GM10847 (cell line): ENCODE measurements at regions not wholly inside any gene's neighbourhood (a gene's known extent, or its start where the extent isn't known, plus 50 kb on each side); places are given as distances from the start of the nearest gene placed in this dataset.

ENCODE experiments used
- POLR2A ChIP-seq: IDR thresholded peaks from 2 replicates; pipeline ENCODE4 v1.6.1; 2011; ENCODE audit not compliant: insufficient read length; ENCODE audit errors: extremely low read depth

DNA sequence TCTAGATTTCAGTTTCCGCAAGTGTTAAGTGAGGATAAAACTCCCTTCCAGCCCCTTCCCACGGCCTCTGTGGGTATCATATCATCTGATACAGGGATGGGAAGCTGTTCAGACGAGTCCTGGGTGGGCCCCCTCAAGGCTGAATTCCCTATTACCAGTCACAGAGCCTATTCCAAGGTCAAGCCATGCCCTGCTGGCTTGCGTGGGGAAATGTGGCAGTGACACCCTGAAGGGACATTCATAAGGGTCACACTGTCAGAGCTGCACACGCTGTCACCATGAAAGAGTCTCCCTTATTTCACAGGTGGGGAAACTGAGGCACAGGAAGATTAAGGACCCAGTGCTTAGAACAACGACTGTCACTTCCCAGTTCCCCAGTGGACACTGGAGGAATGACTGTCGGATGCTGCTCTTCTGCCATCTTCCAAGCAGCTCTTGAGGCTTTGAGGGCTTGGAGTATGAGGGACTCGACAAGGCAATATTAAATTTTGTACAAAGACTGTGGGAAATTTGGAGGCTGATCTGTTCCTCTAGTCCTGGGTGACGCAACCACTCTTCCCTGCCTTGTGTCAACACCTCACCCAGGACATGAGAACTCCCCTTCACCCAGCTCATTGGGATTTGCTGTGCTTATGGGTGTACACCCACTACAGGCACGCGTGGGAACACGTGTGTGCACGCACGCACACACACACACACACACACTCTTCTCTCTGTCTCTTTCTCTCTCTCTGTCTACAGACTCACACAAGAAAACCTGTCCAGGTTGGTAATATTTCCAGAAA is 386.0 kb downstream of the RPS24 start:
- no peak for TF ChIP-seq POLR2A

DNA sequence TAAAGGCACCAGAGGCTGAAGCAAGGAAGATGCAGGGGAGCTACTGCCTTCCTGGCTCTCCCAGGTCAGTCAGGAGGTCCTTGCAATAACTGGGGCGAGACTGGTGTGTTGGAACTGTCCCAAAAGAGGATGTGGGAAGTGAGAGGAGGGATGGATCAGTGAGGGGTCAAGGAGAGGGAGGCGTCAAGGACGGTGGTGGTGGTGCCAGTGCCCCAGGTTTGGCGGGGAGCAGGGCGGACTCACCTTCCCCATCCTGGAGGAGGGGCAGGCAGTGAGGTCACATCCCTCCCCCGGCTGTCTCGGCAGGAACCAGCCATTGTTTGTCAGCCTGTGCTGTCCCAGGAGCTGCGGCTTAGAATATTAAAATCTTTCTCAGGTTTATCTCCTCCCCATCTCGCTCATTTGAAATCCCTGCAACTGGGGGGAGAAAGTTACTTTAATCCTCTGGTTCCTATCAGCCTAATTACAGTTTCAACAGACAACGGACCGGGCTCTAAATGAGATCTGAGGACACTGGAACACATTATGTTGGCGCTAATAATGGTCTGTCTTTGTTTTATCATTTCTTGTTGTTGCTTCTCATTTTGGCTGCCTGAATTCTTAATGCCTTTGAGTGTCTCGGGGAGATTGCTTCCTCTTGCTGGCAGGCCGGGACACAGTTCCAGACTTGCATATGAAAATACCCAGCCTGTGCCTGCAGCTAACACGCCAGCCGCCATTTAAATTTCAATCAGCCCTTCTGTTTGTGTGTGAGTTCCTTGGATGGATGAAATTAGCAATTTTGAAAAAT is 387.5 kb downstream of the RPS24 start:
- no peak for TF ChIP-seq POLR2A

DNA sequence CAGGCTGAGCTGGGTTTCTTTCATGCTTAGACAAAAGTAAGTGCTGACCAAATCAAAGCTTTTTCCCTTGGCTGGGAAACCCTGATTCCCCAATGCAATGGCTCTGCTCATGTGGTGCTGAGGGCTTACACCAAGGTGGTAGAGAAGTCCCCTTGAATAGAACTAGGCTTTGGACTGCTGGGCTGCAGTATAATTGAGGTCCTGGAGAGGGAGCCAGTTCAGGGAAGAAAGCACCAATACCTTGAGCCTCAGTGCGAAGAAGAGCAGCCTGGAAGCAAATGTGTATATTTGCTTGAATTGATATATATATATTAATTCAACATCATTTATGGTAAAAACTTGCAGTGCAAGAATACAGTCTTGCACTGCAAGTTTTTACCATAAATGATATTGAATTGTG is 391.1 kb downstream of the RPS24 start:
- no peak for TF ChIP-seq POLR2A

DNA sequence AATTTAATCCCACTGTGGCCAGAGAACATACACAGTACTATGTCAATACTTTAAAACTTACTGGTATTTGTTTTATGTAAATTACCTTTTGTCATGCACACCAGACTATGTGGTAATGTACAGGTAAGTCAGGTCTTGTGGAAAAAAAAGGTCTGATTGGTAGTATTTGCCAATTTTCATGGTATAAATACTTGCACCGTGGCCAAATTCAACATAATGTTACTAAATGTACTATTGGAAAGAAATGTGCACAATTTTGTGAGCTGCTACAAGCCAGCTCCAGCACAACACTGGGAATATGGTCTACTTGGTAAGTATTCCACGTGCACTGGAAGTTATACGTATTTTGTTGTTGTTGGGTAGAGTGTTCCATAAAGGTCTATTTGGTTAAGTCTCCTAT is 392.5 kb downstream of the RPS24 start:
- no peak for TF ChIP-seq POLR2A

DNA sequence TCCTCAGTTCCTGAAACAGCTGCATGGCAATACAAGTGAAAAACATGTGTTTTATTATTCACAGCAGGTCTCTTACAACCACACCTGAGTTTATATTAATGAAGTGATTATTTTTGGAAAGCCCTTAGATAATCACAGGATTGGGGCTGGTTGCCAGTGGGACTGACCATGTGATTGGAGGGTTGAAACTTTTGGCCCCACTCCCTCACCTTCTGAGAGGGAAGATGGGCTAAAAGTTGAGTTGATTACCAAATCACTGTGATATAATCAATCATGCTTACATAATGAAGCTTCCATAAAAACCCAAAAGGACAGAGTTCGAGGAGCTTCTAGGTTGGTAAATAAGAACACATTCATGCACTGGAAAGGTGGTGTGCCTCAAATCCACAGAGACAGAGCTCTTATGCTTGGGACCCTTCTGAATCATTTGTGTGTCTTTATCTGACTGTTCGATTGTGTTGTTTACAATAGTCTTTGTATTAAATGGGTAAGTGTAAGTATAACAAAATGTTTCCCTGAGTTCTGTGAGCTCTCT is 393.9 kb downstream of the RPS24 start:
- TF ChIP-seq POLR2A, result no peak

DNA sequence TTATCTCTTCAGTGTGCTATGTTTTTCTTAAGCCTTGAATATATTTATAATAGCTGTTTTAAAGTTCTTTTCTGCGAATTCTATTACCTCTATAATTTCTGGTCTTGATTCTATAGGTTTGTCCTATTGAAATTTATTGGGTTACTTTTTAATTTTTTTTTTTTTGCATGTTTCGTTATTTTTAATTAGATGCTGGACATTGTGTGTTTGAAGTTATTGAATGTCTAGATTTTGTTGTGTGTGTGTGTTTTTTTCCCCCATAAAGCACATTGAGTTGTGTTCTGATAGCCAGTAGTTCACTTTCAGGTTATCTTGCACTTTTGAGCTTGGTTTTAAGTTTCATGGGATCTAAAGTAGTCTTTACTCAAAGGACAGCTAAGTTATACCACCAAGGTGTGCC is 394.9 kb downstream of the RPS24 start:
- TF ChIP-seq POLR2A, result no peak

DNA sequence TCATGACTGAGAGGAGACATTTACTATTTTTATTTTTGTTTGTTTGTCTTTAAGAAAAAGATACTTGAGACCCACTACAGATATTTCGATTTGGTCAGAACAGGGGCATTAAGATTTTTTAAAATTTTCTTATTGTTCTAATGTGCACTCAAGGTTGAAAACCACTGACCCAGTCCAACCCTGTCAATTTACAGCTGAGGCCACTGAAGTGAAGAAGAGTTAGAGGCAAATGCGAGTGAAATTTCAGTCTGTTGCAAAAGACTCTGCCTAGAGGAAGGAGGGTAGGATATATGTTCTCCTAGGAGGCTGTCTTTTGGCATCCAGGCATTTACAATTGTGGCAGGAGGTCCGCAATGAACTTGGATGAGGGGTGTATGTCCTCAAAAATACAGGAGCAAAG is 396.3 kb downstream of the RPS24 start:
- no peak for TF ChIP-seq POLR2A

DNA sequence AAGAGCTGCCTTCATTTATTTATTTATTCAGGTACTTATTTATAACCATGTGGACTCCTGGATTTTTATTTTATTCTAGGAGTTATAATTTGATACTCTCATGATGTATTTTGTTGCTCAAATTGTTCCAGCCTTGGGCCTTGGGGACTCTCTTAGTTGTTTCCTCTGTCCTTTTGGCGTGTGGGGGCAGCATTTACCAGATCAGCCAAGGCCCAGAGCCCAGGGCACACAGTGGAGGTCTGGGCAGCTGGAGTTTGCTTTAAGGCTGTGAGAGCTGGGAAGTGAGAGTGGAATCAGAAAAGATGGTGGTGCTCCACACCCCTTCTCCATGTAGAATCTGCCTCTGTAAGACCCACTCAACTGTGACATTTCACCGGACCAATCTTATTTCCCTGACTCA is 398.9 kb downstream of the RPS24 start:
- TF ChIP-seq POLR2A, result no peak

DNA sequence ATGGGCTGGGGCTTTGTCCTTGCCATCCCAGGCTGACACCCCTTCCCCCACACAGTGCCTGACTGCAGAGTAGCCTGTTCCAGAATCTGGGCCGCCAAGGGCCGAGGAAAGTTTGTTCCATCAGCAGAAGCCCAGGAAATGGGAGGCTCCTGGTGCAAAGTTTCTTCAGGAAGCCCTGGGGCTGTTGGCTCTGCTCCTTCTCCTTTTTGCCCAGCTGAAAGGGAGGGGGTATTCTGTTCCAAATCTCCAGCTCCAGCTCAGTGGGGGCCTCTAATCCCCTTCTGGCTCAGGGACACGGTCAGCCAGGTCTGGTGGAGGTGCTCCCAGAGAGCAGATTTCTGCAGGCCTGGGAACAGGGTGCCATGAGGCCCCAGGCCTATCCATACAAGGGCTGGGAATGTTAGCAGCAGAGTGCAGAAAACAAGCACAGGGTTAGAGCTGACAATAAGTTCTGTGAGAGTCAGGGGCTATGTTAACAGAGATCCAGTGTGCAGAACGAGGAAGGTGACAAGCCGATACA is 399.5 kb downstream of the RPS24 start:
- no peak for TF ChIP-seq POLR2A

DNA sequence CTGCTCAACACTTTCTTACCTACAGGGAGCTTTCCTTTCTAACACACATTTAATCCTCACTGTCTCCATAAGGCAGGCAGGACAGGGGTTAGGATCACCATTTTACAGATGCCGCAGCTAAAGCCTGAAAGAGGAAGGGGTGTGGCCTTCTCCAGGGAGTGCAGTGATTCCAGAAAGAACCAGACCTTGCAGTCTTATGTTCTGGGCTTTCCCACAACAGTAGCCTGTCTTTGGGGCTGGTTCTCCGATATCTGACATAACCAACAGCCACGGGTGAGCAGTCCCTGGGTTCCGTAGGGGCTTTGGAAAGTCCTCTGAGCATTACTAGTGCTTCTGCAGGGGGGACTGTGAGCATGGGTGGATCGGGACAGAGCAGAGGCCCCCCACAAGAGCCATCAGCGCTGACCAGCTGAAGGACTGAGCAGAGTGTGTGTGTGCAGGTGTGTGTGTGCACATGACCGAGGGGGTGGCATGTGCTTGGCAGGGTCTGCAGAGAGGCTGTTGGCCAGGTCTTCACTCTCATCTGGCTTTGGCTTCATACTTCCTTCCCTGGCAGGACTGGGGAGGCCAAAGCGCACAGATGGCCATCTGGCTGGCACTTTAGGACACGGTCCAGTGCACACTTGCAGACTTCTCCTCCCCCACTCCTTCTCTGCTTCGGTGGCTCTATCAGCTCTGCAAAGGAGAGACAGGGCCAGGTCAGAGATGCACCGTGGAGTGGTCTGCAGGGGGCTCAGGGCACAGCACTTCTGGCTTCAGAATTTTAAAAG is 400.3 kb downstream of the RPS24 start:
- TF ChIP-seq POLR2A, result no peak

DNA sequence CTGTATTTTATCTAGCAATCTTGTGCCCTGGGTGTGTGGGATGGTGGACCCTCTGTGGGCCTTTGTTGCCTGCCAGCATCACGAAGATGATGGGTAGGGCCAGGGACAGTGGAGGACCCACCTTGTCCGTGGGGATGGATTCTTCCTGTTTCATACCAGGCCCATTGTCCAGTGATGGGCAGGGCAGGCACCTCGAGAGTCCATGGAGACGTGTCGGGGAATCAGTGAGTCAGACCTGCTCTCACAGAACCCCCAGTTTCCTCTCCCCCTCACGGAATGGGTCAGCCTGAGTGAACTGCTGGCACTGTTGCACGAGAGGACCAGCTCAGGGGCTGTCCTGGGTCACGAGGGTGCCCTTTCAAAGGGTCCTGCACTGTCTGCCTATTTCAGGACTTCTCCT is 401.2 kb downstream of the RPS24 start:
- no peak for TF ChIP-seq POLR2A

DNA sequence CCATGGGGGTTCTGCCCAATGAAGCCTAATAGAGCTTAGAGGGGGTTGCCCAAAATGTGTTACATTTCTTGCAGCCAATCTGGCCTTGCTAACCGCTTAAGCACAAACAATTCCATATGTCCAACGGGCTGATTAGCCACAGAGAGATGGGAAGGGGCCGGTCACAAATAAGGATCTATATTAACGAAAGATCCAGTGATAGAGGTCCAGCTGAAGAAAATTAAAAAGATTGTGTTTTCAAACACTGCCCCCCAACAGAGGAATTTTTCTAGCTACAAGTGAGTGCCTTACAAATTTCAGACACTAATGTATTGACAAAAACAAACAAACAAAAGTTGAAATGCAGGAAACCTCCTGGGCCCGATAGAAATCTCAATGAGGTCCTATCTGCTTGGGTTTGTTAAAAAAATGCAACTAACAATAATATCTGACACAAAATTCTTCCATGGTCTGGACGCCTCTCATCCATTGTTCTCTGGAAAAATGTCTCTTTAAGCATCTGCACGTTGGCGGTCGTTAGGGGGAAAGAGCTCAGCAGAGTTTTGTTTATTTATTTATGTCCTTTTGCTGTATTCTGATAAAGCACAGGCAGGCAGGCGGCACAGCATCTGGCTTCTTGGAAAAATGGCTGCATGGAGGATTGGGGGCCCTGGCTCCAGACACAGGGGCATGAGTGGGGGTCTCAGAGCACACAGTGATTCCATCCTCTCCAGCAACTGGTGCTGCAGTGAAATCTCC is 402.0 kb downstream of the RPS24 start:
- TF ChIP-seq POLR2A, result no peak

DNA sequence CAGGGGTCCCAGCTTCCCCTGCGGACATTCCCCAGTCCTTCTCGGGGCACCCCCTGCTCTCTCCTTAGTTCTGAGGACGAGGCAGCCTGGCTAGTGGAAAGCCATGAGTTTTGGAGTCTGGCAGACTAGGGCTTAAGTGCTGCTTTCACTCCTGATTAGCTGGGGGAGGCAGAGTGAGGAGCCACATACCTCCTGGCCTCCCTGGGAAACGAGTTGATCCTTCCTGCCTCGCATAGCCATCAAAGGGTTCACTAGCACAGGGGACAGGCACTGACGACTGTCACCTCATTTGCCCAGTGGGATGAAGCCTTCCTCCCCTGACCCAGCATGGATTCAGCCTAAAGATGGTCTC is 402.5 kb downstream of the RPS24 start:
- TF ChIP-seq POLR2A, result no peak

DNA sequence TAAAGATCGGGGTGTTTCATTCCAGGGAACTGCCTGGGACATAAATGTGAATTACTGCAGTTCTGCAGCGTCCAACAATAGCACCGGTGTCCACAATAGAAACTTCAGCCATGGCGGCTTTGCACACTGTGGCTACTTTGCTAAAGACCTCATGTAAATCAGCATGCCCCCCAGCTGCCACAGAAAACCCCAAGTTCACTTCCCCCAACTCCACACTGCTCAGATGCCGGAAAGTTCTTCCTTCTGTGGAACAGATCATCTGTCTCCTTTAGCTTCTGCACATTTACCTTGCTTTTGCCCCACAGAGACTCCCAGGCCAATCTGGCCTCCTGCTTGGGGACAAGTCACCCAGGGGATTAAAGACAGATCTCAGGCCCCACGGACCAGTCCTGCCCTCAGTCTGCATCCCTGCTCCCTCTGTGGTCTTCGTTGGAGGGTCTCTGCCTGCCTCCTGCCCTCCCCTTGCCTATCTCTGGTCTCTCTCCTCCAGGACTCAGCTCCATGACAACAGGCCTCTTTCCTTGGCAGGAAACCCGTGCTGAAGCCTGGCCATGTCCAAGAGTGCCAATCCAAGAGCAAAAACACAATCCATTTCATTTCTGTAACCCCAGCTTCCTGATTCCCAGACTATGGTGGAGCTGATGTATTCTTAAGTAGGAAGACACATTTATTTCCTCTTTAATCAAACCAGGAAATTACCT is 403.2 kb downstream of the RPS24 start:
- no peak for TF ChIP-seq POLR2A
